HEK293T (cell line): ENCODE measurements at regions not wholly inside any gene's neighbourhood (a gene's known extent, or its start where the extent isn't known, plus 50 kb on each side); places are given as distances from the start of the nearest gene placed in this dataset.

ENCODE experiments used
- FOXA1 ChIP-seq: fragments of 450-650 bp; IDR thresholded peaks from 2 replicates; pipeline ENCODE4 v1.6.1; 2016; ENCODE audit warnings: mild to moderate bottlenecking
- HDGF ChIP-seq: fragments of 450-650 bp; IDR thresholded peaks from 2 replicates; pipeline ENCODE4 v1.6.1; 2017; ENCODE audit warnings: antibody characterized with exemption, borderline replicate concordance
- L3MBTL2 ChIP-seq: fragments of 450-650 bp; conservative IDR thresholded peaks from 2 replicates; pipeline ENCODE4 v1.6.1; 2016; ENCODE audit warnings: mild to moderate bottlenecking
- LEF1 ChIP-seq: fragments of 450-650 bp; IDR thresholded peaks from 2 replicates; pipeline ENCODE4 v1.6.1; 2017; ENCODE audit warnings: mild to moderate bottlenecking, borderline replicate concordance
- TARDBP ChIP-seq: fragments of 450-650 bp; IDR thresholded peaks from 2 replicates; pipeline ENCODE4 v1.6.1; 2016
- ZNF384 ChIP-seq: fragments of 450-650 bp; IDR thresholded peaks from 2 replicates; pipeline ENCODE4 v1.6.1; 2016

- TF ChIP-seq L3MBTL2: no peak
- TF ChIP-seq LEF1: no peak
- no peak for TF ChIP-seq TARDBP
- TF ChIP-seq ZNF384: no peak
- TF ChIP-seq HDGF: no peak
- TF ChIP-seq FOXA1: no peak
Observed at GRCh38 chr11:106152013-106152412, 74.6 kb downstream of the AASDHPPT start.
